ENCODE measurements at regions not wholly inside any gene's neighbourhood (a gene's known extent, or its start where the extent isn't known, plus 50 kb on each side); places are given as distances from the start of the nearest gene placed in this dataset.

GRCh38 chr5:159713254-159713653 is 203.0 kb upstream of the ADRA1B start:
- DNase-seq = no peak
- ATAC-seq = no peak
- H3K9me3 ChIP-seq = peaks cover 3% of the 10 kb centered on the region

GRCh38 chr5:159713773-159714172 is 202.5 kb upstream of the ADRA1B start:
- Histone ChIP-seq H3K4me3 (no peak overlapping the region), H3K27me3 (ENCODE audit: insufficient read depth in 3 of 3, low read length in 2 of 3) (no peaks in the 10 kb centered on the region), H3K27ac (no peak overlapping the region), H3K36me3 (ENCODE audit: insufficient read depth in 1 of 2, low read depth in 1 of 2) (no peaks in the 10 kb centered on the region), H3K9me3 (no peaks in the 10 kb centered on the region), H3K4me1 (no peaks in the 10 kb centered on the region)
- 84 to 89% (median 88%) methylated on average over 2 of the region's 2 CpGs for WGBS, 3 donors
- DNase-seq (no peak), ATAC-seq (no peak)
- intact Hi-C loops (cut with DNase I) = no loop called here
- TF ChIP-seq CTCF (IDR thresholded peaks at IDR 0.05) = no peak

More at GRCh38 chr5:159713254-159713653, 203.0 kb upstream of the ADRA1B start:
- intact Hi-C loops (cut with DNase I) = no loop called here
- Histone ChIP-seq H3K27me3 (ENCODE audit: insufficient read depth in 3 of 3, low read length in 2 of 3) (no peaks in the 10 kb centered on the region), H3K4me1 (no peaks in the 10 kb centered on the region), H3K27ac (no peak overlapping the region), H3K36me3 (ENCODE audit: insufficient read depth in 1 of 2, low read depth in 1 of 2) (no peaks in the 10 kb centered on the region), H3K4me3 (no peak overlapping the region)
- no peak for TF ChIP-seq CTCF (IDR thresholded peaks at IDR 0.05)

- H3K4me3 ChIP-seq = no peak overlapping the region
- WGBS, 3 donors = 46 to 62% (median 59%) methylated on average over 4 of the region's 4 CpGs
- no peak for ATAC-seq
- DNase-seq = no peak
- no peak overlapping the region for H3K27ac ChIP-seq
- no peaks in the 10 kb centered on the region for H3K36me3 ChIP-seq (ENCODE audit: insufficient read depth in 1 of 2, low read depth in 1 of 2)
- no peaks in the 10 kb centered on the region for H3K9me3 ChIP-seq
- no peaks in the 10 kb centered on the region for H3K4me1 ChIP-seq
- TF ChIP-seq CTCF (IDR thresholded peaks at IDR 0.05) = no peak
- intact Hi-C loops (cut with DNase I) = no loop called here
- H3K27me3 ChIP-seq (ENCODE audit: insufficient read depth in 3 of 3, low read length in 2 of 3) = no peaks in the 10 kb centered on the region
These were observed 190.8 kb upstream of the ADRA1B start for GRCh38 chr5:159725475-159725874.

GRCh38 chr5:159727167-159727566 is 189.1 kb upstream of the ADRA1B start:
- ATAC-seq (no peak), DNase-seq (no peak)
- Histone ChIP-seq H3K27ac (no peak overlapping the region), H3K4me3 (no peak overlapping the region), H3K4me1 (no peaks in the 10 kb centered on the region), H3K27me3 (ENCODE audit: insufficient read depth in 3 of 3, low read length in 2 of 3) (no peaks in the 10 kb centered on the region), H3K9me3 (no peaks in the 10 kb centered on the region), H3K36me3 (ENCODE audit: insufficient read depth in 1 of 2, low read depth in 1 of 2) (no peaks in the 10 kb centered on the region)
- intact Hi-C loops (cut with DNase I) = no loop called here
- 82 to 88% (median 83%) methylated on average over 1 of the region's 1 CpG for WGBS, 3 donors
- TF ChIP-seq CTCF (IDR thresholded peaks at IDR 0.05) = no peak

GRCh38 chr5:159730285-159730684 is 186.0 kb upstream of the ADRA1B start:
- ATAC-seq (no peak), DNase-seq (no peak)
- intact Hi-C loops (cut with DNase I) = no loop called here
- no peaks in the 10 kb centered on the region for H3K9me3 ChIP-seq
- no peak overlapping the region for H3K27ac ChIP-seq
- no peak overlapping the region for H3K4me3 ChIP-seq
- TF ChIP-seq CTCF (IDR thresholded peaks at IDR 0.05) = no peak
- H3K4me1 ChIP-seq = no peaks in the 10 kb centered on the region
- WGBS, 3 donors = 80 to 96% (median 83%) methylated on average over 1 of the region's 1 CpG
- no peaks in the 10 kb centered on the region for H3K27me3 ChIP-seq (ENCODE audit: insufficient read depth in 3 of 3, low read length in 2 of 3)
- no peaks in the 10 kb centered on the region for H3K36me3 ChIP-seq (ENCODE audit: insufficient read depth in 1 of 2, low read depth in 1 of 2)
